ENCODE measurements at regions not wholly inside any gene's neighbourhood (a gene's known extent, or its start where the extent isn't known, plus 50 kb on each side); places are given as distances from the start of the nearest gene placed in this dataset.

GRCh38 chr1:29876902-29877301 is 640.6 kb downstream of the PTPRU start:
- TF ChIP-seq POLR2AphosphoS5 (IDR thresholded peaks at IDR 0.05) (no peak), CTCF (IDR thresholded peaks at IDR 0.05) (no peak)

All from esophagus muscularis mucosa (tissue), 3 donors.